Duodenal mucosa (tissue), 2 donors: ENCODE measurements at regions not wholly inside any gene's neighbourhood (a gene's known extent, or its start where the extent isn't known, plus 50 kb on each side); places are given as distances from the start of the nearest gene placed in this dataset.
"Not testable (repeated sequence)": the region's sequence is repeated elsewhere in the genome, so short reads cannot be mapped to it uniquely, and the experiment has no call there.

Experiments used
- H3K27ac ChIP-seq: one replicate; pipeline ENCODE4 v1.7.0; 2013; ENCODE audit warnings: low read depth, low read length
- H3K27me3 ChIP-seq, 2 donors: one replicate each; pipeline ENCODE4 v1.7.0; 2013; ENCODE audit warnings: low read length in 2 of 2, control low read depth in 1 of 2; ENCODE audit not compliant: insufficient read depth in 2 of 2, control insufficient read depth in 1 of 2
- H3K36me3 ChIP-seq, 2 donors: one replicate each; pipeline ENCODE4 v1.7.0; 2013; ENCODE audit warnings: low read length in 2 of 2, control low read depth in 1 of 2; ENCODE audit not compliant: insufficient read depth in 2 of 2, control insufficient read depth in 1 of 2
- H3K4me1 ChIP-seq, 2 donors: one replicate each; pipeline ENCODE4 v1.7.0; 2013; ENCODE audit warnings: low read length in 2 of 2, control low read depth in 1 of 2; ENCODE audit not compliant: insufficient read depth in 2 of 2, control insufficient read depth in 1 of 2
- H3K4me3 ChIP-seq, 2 donors: one replicate each; pipeline ENCODE4 v1.7.0; 2013; ENCODE audit warnings: low read length in 2 of 2, low read depth in 1 of 2
- H3K9ac ChIP-seq, 2 donors: one replicate each; pipeline ENCODE4 v1.7.0; 2013; ENCODE audit warnings: low read length in 2 of 2, low read depth in 1 of 2
- H3K9me3 ChIP-seq, 2 donors: one replicate each; pipeline ENCODE4 v1.7.0; 2013; ENCODE audit warnings: low read length in 2 of 2, control low read depth in 1 of 2; ENCODE audit not compliant: control insufficient read depth in 1 of 2

DNA sequence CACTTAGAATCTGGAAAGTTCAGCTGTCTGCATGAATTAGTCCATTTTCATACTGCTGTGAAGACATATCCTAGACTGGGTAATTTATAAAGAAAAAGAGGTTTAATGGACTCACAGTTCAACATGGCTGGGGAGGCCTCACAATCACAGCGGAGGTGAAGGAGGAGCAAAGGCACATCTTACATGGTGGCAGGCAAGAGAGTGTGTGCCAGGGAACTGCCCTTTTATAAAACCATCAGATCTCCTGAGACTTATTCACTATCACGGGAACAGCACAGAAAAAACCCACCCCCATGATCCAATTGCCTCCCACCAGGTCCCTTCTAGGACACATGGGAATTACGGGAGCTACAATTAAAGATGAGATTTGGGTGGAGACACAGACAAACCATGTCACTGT, 71.1 kb upstream of the ID2 start:
- H3K4me1 ChIP-seq: peaks cover 8 to 17% of the 10 kb centered on the region in 2 donors
- H3K27me3 ChIP-seq, H3K36me3 ChIP-seq, H3K9ac ChIP-seq, H3K4me3 ChIP-seq, H3K9me3 ChIP-seq, H3K27ac ChIP-seq: not testable (repeated sequence)

DNA sequence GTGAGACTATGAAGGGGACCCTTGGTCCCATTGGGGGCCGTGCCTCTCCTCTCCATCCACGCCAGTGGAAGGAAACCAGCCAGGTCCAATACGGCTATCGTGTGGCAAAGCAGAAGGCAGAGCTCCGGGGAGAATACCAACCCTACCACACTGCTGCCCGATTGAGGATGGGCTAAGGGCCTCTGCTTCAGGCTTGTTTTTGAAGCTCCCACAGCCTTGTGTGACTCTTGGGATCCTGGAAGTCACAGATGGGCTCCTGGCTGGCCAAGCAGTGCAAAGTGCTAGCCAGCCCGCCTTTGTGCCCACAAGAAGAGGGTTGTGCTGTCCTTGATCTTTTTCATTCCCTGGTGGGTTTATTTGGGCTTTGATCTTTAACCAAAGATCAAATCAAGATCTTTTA, 70.6 kb upstream of the ID2 start:
- H3K4me1 ChIP-seq: peaks cover 8 to 17% of the 10 kb centered on the region in 2 donors
- no peak overlapping the region for H3K9ac ChIP-seq
- H3K4me3 ChIP-seq: no peak overlapping the region
- H3K27me3 ChIP-seq: no peaks in the 10 kb centered on the region
- no peaks in the 10 kb centered on the region for H3K9me3 ChIP-seq
- no peak overlapping the region for H3K27ac ChIP-seq
- H3K36me3 ChIP-seq: no peaks in the 10 kb centered on the region

DNA sequence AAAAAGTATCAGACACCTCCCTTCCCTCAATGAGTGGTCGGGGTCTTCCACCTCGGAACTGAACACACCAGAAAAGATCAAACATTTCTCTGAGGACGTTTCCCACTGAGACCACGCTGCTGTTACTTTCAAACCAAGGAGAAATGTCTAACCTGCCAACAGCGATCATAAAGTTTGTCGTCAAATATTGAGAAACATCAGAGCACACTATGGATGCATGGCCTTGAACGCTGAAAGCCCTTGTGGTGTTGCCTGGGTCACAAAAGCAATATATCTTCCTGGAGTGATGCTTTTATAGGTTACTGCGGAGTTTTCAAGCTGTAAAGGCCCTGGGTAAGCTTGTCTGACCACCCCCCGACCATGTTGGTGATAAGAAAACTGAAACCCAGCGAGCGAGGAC, 70.2 kb upstream of the ID2 start:
- Histone ChIP-seq H3K4me3 (no peak overlapping the region), H3K9ac (no peak overlapping the region), H3K4me1 (peaks cover 8 to 13% of the 10 kb centered on the region in 2 donors), H3K9me3 (no peaks in the 10 kb centered on the region), H3K27ac (no peak overlapping the region), H3K36me3 (no peaks in the 10 kb centered on the region), H3K27me3 (no peaks in the 10 kb centered on the region)

DNA sequence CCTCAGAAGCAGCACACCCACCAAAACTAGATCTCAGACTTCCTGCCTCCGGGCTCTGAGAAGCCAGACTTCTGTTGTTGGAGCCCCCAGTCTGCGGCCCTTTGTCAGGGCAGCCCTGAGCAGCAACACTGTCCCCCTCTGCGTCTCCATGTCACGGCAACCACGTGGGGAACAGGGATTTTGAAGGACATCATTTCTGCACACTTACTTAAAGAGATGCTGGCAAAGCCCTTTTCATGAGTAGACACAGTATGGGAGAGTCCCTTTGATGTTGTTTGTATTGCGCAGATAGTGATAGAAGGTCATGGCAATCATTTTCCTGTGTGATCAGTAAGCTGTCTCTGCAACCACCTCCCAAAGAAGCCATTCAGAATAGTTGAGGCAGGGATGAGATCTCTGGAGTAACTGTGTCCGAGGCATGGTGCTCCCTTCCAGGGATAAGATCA, 69.1 kb upstream of the ID2 start:
- no peak overlapping the region for H3K9ac ChIP-seq
- no peak overlapping the region for H3K27ac ChIP-seq
- no peaks in the 10 kb centered on the region for H3K36me3 ChIP-seq
- no peaks in the 10 kb centered on the region for H3K9me3 ChIP-seq
- no peak overlapping the region for H3K4me3 ChIP-seq
- peaks cover 8 to 12% of the 10 kb centered on the region in 2 donors for H3K4me1 ChIP-seq
- H3K27me3 ChIP-seq: no peaks in the 10 kb centered on the region

DNA sequence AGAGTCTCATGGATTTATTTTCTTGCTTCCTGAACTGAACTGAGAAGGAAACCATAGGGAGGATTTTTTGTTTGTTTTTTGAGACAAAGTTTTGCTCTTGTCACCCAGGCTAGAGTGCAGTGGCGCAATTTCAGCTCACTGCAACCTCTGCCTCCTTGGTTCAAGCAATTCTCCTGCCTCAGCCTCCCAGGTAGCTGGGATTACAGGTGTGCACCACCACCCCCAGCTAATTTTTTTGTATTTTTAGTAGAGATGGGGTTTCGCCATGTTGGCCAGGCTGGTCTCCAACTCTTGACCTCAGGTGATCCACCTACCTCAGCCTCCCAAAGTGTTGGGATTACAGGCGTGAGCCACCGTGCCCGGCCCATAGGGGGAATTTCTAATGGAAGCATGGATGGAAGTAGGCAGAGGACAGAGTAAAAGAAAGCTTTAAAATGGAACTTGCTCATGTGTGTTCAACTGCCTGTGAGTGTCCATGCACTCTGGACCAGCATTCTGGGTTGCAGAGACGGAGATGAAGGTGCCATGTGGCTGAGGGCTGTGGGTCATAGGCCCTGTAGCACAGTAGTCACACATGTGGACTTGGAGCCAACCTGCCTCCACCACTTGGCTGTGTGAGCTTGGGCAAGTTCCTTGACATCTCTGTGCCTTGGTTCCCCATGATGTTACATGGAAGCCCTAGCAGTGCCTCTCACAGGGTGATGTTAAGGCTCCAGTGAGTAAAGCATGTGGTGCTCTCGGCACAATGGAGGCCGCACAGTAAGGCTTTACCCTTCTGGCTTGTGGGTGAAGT, 68.5 kb upstream of the ID2 start:
- not testable (repeated sequence) for H3K9me3 ChIP-seq, H3K36me3 ChIP-seq, H3K27me3 ChIP-seq, H3K4me3 ChIP-seq, H3K27ac ChIP-seq, H3K9ac ChIP-seq
- peaks cover 8 to 12% of the 10 kb centered on the region in 2 donors for H3K4me1 ChIP-seq

DNA sequence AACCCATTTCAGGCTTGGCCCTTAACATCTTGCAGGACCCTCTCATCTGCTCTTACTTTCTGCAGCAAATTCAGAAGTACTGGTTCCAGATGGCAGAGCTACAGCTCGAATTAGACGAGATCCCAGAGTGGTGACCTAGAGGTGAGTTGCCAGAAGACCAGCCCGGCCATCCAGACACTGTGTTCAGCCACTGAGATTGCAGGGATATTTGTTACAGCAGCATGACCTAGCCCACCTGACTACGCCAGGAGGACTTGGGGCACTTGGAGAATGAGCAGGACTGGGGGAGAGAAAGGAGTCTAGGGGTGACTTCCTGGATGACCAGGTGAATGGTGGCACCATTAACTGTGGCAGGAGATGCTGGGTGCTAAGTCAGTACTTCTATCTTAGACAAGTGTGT, 67.2 kb upstream of the ID2 start:
- no peak overlapping the region for H3K4me3 ChIP-seq
- no peaks in the 10 kb centered on the region for H3K36me3 ChIP-seq
- H3K4me1 ChIP-seq: peaks cover 6% of the 10 kb centered on the region in 2 donors
- H3K9ac ChIP-seq: no peak overlapping the region
- H3K27ac ChIP-seq: no peak overlapping the region
- H3K27me3 ChIP-seq: no peaks in the 10 kb centered on the region
- no peaks in the 10 kb centered on the region for H3K9me3 ChIP-seq

DNA sequence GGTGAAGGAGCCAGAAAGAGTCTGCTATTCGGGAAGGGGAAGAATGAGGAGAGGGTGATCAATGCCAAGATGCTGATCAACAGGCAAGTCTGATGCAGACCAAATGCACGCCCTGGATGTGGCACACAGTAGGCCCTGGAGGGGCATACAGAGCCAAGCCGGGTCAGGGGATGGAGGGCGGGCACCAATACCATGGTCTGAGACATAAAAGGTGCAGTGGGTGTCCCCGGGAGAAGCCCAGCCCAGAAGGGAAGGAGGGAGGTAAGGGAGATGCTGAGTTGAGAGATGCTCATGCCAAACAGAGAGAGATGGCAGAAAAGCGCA, 66.6 kb upstream of the ID2 start:
- no peaks in the 10 kb centered on the region for H3K9me3 ChIP-seq
- H3K36me3 ChIP-seq: no peaks in the 10 kb centered on the region
- no peaks in the 10 kb centered on the region for H3K27me3 ChIP-seq
- no peak overlapping the region for H3K27ac ChIP-seq
- no peak overlapping the region for H3K4me3 ChIP-seq
- peaks cover under 1% of the 10 kb centered on the region in 2 donors for H3K4me1 ChIP-seq
- H3K9ac ChIP-seq: no peak overlapping the region

DNA sequence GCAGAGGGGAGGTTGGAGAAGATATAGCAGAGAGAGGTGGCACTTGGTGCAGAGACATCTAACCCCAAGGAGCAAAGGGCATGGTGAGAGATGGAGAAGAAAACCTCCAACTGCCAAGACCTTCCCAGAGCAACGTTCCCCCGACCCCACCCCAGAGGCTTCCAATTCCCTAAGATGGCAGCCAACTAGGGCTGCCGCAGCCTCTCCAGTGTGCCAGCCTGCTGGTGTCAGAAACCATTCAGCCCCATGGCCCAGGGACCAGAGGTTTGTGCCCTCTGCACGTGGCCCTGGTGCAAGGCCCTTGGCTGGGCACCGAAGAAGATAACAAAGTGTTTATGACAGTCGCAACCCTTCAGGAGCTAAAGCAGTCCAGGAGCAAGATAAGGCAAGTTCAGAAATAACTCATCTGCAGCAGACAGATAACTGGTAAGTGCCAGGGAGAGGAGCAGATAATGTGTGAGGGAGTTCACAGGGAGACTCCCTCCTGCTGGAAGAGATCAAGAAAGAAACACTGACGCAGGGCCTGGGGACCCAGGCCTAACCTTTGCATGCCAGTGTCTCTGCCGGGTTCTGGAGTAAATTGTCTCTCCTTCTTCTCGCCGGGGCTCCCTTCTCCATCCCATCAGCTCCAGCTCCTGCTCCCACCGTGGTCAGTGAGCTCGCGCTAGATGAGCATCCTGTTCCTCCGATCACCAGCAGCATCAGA, 66.1 kb upstream of the ID2 start:
- Histone ChIP-seq H3K27me3 (no peaks in the 10 kb centered on the region), H3K36me3 (no peaks in the 10 kb centered on the region), H3K4me1 (no peaks in the 10 kb centered on the region), H3K27ac (no peak overlapping the region), H3K4me3 (no peak overlapping the region), H3K9me3 (no peaks in the 10 kb centered on the region), H3K9ac (no peak overlapping the region)

DNA sequence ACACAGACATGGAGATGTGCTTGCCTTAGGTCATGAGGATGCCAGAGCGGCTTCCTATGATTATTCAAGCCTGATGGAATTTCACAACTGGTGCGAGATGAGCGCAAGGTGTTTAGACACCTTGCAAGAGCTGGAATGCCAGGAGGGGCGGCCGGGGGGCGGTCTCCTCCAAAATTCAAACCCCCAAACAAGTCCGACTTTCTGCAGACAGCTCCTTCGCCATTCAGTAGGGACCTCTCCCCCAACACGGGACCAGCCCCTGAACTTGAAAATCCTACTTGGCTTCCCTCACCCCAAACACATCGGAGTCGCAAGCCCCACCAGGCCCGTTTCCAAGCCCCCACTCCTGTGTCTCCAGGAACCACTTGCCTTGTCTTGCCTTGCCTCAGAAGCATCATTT, 64.8 kb upstream of the ID2 start:
- no peaks in the 10 kb centered on the region for H3K4me1 ChIP-seq
- no peaks in the 10 kb centered on the region for H3K27me3 ChIP-seq
- no peaks in the 10 kb centered on the region for H3K36me3 ChIP-seq
- no peak overlapping the region for H3K4me3 ChIP-seq
- no peak overlapping the region for H3K27ac ChIP-seq
- H3K9me3 ChIP-seq: no peaks in the 10 kb centered on the region
- no peak overlapping the region for H3K9ac ChIP-seq

DNA sequence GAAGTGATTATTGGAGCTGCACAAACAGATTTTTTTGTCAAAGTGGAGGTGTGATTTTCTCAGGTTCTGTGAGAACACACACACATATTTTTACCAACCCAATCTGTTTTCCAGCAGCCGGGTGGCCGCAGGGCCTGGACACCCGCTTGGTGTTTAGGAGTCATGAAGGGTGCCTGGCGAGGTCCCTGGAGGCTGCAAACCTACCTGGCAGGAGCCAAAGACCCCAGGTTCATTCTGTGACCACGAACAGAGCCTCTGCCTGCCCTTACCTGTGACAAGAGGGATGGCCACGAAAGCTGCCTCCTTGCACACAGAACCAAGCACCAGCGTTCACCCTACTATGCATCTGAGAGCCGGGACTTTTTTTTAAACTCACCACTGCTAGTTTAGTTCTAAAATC, 64.3 kb upstream of the ID2 start:
- H3K4me3 ChIP-seq: no peak overlapping the region
- H3K27me3 ChIP-seq: no peaks in the 10 kb centered on the region
- no peak overlapping the region for H3K27ac ChIP-seq
- H3K9ac ChIP-seq: no peak overlapping the region
- H3K36me3 ChIP-seq: no peaks in the 10 kb centered on the region
- no peaks in the 10 kb centered on the region for H3K4me1 ChIP-seq
- no peaks in the 10 kb centered on the region for H3K9me3 ChIP-seq
